ENCODE measurements at regions not wholly inside any gene's neighbourhood (a gene's known extent, or its start where the extent isn't known, plus 50 kb on each side); places are given as distances from the start of the nearest gene placed in this dataset.
"Not testable (repeated sequence)": the region's sequence is repeated elsewhere in the genome, so short reads cannot be mapped to it uniquely, and the experiment has no call there.

DNA sequence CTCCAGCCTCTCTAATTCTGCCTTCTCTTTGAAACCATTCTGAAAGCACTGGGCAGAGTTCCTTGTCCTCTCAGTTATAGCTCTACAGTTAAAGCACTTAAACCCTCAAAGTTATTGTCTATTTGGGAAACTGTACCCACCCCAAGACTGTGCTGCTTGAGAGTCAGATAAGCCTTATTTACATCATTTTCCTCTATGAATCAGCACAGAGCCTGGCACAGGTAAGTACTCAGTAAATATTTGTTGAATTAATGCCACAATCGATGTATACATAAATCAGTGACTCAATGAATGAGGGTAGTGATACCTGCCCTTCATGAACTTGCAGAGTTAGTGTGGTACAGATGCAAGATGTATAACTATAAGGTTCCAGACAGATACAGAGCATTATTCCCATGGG lies 549.4 kb upstream of the KLF4 start:
- H3K27ac Mint-ChIP-seq: no peak overlapping the region
- H3K4me1 Mint-ChIP-seq: no peaks in the 10 kb centered on the region
- DNase-seq (no peak), ATAC-seq (no peak)
- H3K4me3 Mint-ChIP-seq: no peak overlapping the region
- H3K36me3 Mint-ChIP-seq (ENCODE audit: low read depth): no peaks in the 10 kb centered on the region
- peaks cover 8% of the 10 kb centered on the region for H3K9me3 Mint-ChIP-seq
- H3K27me3 Mint-ChIP-seq: no peaks in the 10 kb centered on the region

- H3K27me3 Mint-ChIP-seq: no peaks in the 10 kb centered on the region
- no peaks in the 10 kb centered on the region for H3K4me1 Mint-ChIP-seq
- H3K9me3 Mint-ChIP-seq: peaks cover 4% of the 10 kb centered on the region
- peaks cover 2% of the 10 kb centered on the region for H3K36me3 Mint-ChIP-seq (ENCODE audit: low read depth)
- no peak overlapping the region for H3K4me3 Mint-ChIP-seq
- ATAC-seq (no peak), DNase-seq (no peak)
- H3K27ac Mint-ChIP-seq: no peak overlapping the region
Measured at GRCh38 chr9:108035487-108035886, 545.9 kb upstream of the KLF4 start.

- Mint-ChIP-seq H3K36me3 (ENCODE audit: low read depth) (peaks cover 2% of the 10 kb centered on the region), H3K4me3 (no peak overlapping the region), H3K27ac (no peak overlapping the region), H3K27me3 (no peaks in the 10 kb centered on the region), H3K9me3 (peaks cover 4% of the 10 kb centered on the region), H3K4me1 (no peaks in the 10 kb centered on the region)
- ATAC-seq (no peak), DNase-seq (no peak)
Measured at GRCh38 chr9:108033976-108034964, 544.7 kb upstream of the KLF4 start.

DNA sequence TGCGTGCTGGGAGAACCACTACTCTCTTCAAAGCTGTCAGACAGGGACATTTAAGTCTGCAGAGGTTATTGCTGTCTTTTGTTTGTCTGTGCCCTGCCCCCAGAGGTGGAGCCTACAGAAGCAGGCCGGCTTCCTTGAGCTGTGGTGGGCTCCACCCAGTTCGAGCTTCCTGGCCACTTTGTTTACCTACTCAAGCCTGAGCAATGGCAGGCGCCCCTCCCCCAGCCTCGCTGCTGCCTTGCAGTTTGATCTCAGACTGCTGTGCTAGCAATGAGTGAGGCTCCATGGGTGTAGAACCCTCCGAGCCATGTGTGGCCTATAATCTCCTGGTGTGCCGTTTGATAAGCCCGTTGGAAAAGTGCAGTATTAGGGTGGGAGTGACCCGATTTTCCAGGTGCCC lies 542.5 kb upstream of the KLF4 start:
- not testable (repeated sequence) for DNase-seq; H3K27me3 Mint-ChIP-seq; H3K27ac Mint-ChIP-seq; H3K36me3 Mint-ChIP-seq (ENCODE audit: low read depth); ATAC-seq; H3K4me1 Mint-ChIP-seq; H3K9me3 Mint-ChIP-seq; H3K4me3 Mint-ChIP-seq

GRCh38 chr9:108031221-108031620 lies 541.7 kb upstream of the KLF4 start:
- ATAC-seq; H3K36me3 Mint-ChIP-seq (ENCODE audit: low read depth); DNase-seq; H3K9me3 Mint-ChIP-seq; H3K27me3 Mint-ChIP-seq; H3K4me3 Mint-ChIP-seq; H3K4me1 Mint-ChIP-seq; H3K27ac Mint-ChIP-seq: not testable (repeated sequence)

GRCh38 chr9:108026718-108027117 lies 537.1 kb upstream of the KLF4 start:
- H3K27me3 Mint-ChIP-seq; DNase-seq; H3K36me3 Mint-ChIP-seq (ENCODE audit: low read depth); H3K4me3 Mint-ChIP-seq; H3K4me1 Mint-ChIP-seq; H3K9me3 Mint-ChIP-seq; H3K27ac Mint-ChIP-seq; ATAC-seq: not testable (repeated sequence)

DNA sequence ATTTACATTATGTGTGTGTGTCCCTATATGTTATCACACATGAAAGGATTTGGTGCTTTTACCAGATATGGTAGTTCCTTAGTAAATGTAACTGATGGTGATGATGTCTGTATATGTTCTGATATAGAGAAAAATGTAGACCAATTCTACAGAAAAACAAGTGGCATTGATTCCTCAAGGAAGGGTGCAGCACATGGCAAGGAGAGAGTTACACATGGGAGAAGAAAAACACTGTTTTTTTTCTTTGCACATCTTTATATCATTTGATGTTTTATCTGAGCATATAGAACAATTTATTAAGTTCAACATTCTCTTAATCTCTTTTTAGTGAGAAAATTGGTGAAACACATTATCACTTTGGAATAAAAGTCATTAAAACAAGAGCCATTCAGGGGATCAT lies 535.0 kb upstream of the KLF4 start:
- ATAC-seq: no peak
- Mint-ChIP-seq H3K4me3 (no peak overlapping the region), H3K36me3 (ENCODE audit: low read depth) (no peaks in the 10 kb centered on the region), H3K27ac (no peak overlapping the region), H3K4me1 (no peaks in the 10 kb centered on the region), H3K27me3 (no peaks in the 10 kb centered on the region), H3K9me3 (no peaks in the 10 kb centered on the region)
- no peak for DNase-seq

- Mint-ChIP-seq H3K4me3 (no peak overlapping the region), H3K27me3 (no peaks in the 10 kb centered on the region), H3K4me1 (no peaks in the 10 kb centered on the region), H3K36me3 (ENCODE audit: low read depth) (no peaks in the 10 kb centered on the region), H3K27ac (no peak overlapping the region), H3K9me3 (peaks cover 4% of the 10 kb centered on the region)
- DNase-seq: no peak
- ATAC-seq: no peak
Measured at GRCh38 chr9:108022246-108022935, 532.8 kb upstream of the KLF4 start.

DNA sequence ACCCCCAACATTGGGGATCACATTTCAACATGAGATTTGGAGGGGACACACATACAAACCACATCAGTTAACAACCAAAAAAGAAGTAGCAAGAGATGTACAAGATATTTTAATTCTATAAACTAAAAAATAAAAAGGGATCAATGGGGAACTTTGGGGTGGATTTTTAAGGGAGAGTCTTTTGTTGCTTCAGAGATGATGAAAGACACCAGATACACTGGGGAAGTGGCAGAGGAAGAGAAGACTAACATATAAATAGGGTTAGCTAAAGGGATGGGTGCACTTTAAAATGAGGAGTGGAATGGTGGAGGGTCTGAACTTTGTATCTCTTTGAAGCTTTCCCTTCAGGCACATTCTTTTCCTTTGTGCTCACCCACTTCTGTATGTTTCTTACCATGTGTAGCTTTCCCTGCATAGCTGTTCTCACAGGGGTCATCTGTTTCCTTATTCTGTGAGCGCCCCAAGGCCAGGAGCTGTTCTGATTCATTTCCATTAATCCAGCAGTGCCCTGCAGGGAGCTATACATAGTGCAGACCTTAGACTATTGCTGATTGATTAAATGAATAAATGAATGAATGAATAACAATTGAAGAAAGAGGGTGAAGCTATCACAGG lies 531.6 kb upstream of the KLF4 start:
- Mint-ChIP-seq H3K9me3 (peaks cover 4% of the 10 kb centered on the region), H3K27me3 (no peaks in the 10 kb centered on the region), H3K4me1 (no peaks in the 10 kb centered on the region), H3K4me3 (no peak overlapping the region), H3K27ac (no peak overlapping the region), H3K36me3 (ENCODE audit: low read depth) (no peaks in the 10 kb centered on the region)
- ATAC-seq: no peak
- no peak for DNase-seq

GRCh38 chr9:108019821-108020220 lies 530.3 kb upstream of the KLF4 start:
- peaks cover under 1% of the 10 kb centered on the region for H3K4me1 Mint-ChIP-seq

DNA sequence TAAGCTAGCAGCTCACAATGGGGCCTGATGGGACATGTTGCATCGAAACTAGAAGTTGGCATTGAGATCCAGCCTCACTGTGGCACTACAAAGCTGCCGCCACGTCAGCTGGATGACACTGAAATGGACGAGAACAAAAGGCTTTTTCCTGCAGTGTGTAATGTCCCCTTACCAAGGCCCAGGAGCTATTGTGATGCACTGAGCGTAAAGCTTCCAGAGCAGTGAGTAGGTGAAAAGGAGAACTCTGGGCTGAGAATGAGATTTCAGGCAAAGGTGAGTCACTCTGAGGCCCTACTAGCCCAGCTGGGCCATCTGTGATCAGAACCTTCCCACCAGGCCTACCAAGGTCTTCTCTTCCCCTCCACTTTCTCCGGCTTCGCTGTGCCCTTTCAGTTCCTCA lies 528.1 kb upstream of the KLF4 start:
- DNase-seq (no peak), ATAC-seq (no peak)
- Mint-ChIP-seq H3K36me3 (ENCODE audit: low read depth) (no peaks in the 10 kb centered on the region), H3K27ac (no peak overlapping the region), H3K9me3 (peaks cover 9% of the 10 kb centered on the region), H3K4me1 (peaks cover 2% of the 10 kb centered on the region), H3K27me3 (no peaks in the 10 kb centered on the region), H3K4me3 (no peak overlapping the region)

More at GRCh38 chr9:108019821-108020220, 530.3 kb upstream of the KLF4 start:
- Mint-ChIP-seq H3K36me3 (ENCODE audit: low read depth) (no peaks in the 10 kb centered on the region), H3K27ac (no peak overlapping the region), H3K9me3 (peaks cover 8% of the 10 kb centered on the region), H3K27me3 (no peaks in the 10 kb centered on the region), H3K4me3 (no peak overlapping the region)
- DNase-seq (no peak), ATAC-seq (no peak)

- no peaks in the 10 kb centered on the region for H3K36me3 Mint-ChIP-seq (ENCODE audit: low read depth)
- no peaks in the 10 kb centered on the region for H3K27me3 Mint-ChIP-seq
- peaks cover 9% of the 10 kb centered on the region for H3K9me3 Mint-ChIP-seq
- no peak for ATAC-seq
- no peak overlapping the region for H3K27ac Mint-ChIP-seq
- DNase-seq: no peak
- H3K4me1 Mint-ChIP-seq: peaks cover 2% of the 10 kb centered on the region
- no peak overlapping the region for H3K4me3 Mint-ChIP-seq
Measured at GRCh38 chr9:108016446-108016845, 526.9 kb upstream of the KLF4 start.

DNA sequence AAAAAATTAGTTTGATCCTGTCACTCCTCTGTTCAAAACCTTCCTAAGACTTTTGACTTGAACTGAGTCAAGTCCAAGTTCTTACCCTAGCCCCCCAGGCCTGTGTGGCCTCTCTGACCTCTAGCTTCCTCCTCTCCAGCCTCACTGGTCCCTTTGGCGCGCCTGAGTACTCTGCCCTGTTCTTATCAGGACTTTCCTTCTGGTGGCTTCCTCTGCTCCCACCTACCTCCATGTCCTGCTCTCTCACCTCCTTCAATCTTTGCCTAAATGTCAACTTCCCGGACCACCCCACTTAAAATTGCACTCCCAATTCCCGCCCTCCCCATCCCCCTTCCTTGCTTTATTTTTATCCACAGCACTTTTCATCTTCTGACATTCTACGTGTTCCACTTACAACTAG lies 526.1 kb upstream of the KLF4 start:
- ATAC-seq (no peak), DNase-seq (no peak)
- Mint-ChIP-seq H3K4me3 (no peak overlapping the region), H3K4me1 (peaks cover 2% of the 10 kb centered on the region), H3K27ac (no peak overlapping the region), H3K36me3 (ENCODE audit: low read depth) (no peaks in the 10 kb centered on the region), H3K27me3 (no peaks in the 10 kb centered on the region), H3K9me3 (peaks cover 9% of the 10 kb centered on the region)

DNA sequence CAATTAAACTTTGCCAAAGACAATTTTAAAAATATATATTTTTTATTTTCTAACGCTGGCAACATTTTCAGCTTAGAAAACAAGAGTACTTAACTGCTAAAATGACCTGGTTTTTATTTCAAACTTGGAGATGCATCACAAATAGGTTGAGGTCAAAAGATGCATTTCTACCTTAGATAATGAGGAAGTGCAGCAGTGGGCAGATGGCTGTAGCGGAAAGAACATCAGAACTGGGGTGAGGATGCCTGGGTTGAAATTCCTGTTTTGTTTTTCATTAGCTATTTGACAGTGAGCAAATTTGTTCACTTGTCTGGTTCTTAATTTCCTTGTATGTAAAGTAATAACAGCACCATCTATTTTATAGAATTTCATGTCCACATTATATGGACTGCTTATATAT lies 524.8 kb upstream of the KLF4 start:
- no peak overlapping the region for H3K27ac Mint-ChIP-seq
- DNase-seq (no peak), ATAC-seq (no peak)
- peaks cover 9% of the 10 kb centered on the region for H3K9me3 Mint-ChIP-seq
- no peaks in the 10 kb centered on the region for H3K27me3 Mint-ChIP-seq
- H3K4me3 Mint-ChIP-seq: no peak overlapping the region
- peaks cover 2% of the 10 kb centered on the region for H3K4me1 Mint-ChIP-seq
- H3K36me3 Mint-ChIP-seq (ENCODE audit: low read depth): no peaks in the 10 kb centered on the region
